ENCODE measurements at regions not wholly inside any gene's neighbourhood (a gene's known extent, or its start where the extent isn't known, plus 50 kb on each side); places are given as distances from the start of the nearest gene placed in this dataset.

DNA sequence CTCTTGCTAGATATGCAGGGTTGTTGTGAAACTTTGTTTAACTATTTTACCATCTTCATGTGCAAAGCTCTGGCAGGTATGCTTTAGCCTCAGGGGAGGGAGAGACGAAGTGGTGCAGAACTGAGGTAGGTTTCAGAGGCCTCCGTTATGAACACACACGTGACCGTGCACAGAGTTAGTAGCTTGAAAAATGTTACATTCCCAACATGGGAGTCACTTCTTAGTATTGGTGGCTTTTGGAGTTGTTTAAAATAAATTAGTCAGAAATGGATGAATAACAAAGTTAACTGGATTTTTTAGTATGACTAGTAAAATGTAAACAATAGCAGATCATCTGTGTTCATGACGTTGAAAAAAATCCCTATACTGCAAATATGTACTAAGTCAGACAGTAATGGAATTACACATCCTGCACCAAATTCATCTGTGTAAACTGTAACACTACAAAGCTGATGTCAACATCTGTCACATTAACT lies 279.6 kb downstream of the KLF13 start:
- Histone ChIP-seq H3K27ac (no peak overlapping the region), H3K36me3 (no peaks in the 10 kb centered on the region), H3K9me3 (no peaks in the 10 kb centered on the region), H3K4me1 (no peaks in the 10 kb centered on the region), H3K27me3 (no peaks in the 10 kb centered on the region), H3K4me3 (no peak overlapping the region)
- WGBS, 2 donors (ENCODE audit: low coverage in 1 of 2) = 82% methylated on average over 5 of the region's 5 CpGs
- intact Hi-C loops (cut with DNase I; ENCODE audit: low total_unique reads) = no loop called here
- TF ChIP-seq POLR2AphosphoS5 (IDR thresholded peaks at IDR 0.05) (no peak), POLR2A (IDR thresholded peaks at IDR 0.05) (no peak), EP300 (IDR thresholded peaks at IDR 0.05; ENCODE audit: low read depth) (no peak)
- TF ChIP-seq, protein P1, sequence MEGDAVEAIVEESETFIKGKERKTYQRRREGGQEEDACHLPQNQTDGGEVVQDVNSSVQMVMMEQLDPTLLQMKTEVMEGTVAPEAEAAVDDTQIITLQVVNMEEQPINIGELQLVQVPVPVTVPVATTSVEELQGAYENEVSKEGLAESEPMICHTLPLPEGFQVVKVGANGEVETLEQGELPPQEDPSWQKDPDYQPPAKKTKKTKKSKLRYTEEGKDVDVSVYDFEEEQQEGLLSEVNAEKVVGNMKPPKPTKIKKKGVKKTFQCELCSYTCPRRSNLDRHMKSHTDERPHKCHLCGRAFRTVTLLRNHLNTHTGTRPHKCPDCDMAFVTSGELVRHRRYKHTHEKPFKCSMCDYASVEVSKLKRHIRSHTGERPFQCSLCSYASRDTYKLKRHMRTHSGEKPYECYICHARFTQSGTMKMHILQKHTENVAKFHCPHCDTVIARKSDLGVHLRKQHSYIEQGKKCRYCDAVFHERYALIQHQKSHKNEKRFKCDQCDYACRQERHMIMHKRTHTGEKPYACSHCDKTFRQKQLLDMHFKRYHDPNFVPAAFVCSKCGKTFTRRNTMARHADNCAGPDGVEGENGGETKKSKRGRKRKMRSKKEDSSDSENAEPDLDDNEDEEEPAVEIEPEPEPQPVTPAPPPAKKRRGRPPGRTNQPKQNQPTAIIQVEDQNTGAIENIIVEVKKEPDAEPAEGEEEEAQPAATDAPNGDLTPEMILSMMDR (IDR thresholded peaks at IDR 0.05) = no peak
- no peak for DNase-seq
- in situ Hi-C loops (cut with MboI; ENCODE audit: low pct_ligation_motif_present in 1 of 4, low pct_unique_long_range_greater_than_20kb in 1 of 4, low sequenced_read_pairs in 3 of 4) = no loop called here

DNA sequence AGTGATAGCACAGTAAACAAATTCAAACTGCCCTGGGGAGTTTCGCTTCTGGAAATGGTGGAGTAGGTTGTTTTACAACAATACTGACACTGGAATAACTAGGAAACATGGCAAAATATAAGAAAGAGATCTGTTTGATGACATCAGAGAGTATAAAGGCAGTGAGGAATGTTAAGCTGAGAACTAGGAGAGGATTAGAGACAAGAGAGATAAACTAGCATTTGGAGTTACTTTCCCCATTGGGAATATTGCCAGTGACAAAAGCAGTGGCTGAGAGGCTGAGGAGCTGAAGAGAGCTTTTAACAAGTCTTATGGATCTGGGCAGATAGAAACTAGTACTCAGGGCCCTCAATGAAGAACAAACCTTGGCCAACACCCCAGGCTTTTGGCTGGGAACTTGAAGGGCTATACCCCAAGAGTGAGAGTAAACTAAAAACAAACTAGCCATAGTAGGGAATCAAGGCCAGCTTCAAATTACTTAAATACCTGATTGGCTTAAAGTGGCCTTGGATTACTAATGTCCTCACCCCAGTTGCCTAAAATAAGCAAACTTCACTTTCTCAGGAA lies 280.4 kb downstream of the KLF13 start:
- no peak overlapping the region for H3K4me3 ChIP-seq
- TF ChIP-seq, protein P1 (IDR thresholded peaks at IDR 0.05) = no peak
- TF ChIP-seq POLR2A (IDR thresholded peaks at IDR 0.05) = no peak
- no peak for TF ChIP-seq EP300 (IDR thresholded peaks at IDR 0.05; ENCODE audit: low read depth)
- no peak for TF ChIP-seq POLR2AphosphoS5 (IDR thresholded peaks at IDR 0.05)
- H3K27ac ChIP-seq = no peak overlapping the region
- no peaks in the 10 kb centered on the region for H3K27me3 ChIP-seq
- no peaks in the 10 kb centered on the region for H3K9me3 ChIP-seq
- intact Hi-C loops (cut with DNase I; ENCODE audit: low total_unique reads) = no loop called here
- 71 to 83% methylated on average over 1 of the region's 1 CpG for WGBS, 2 donors (ENCODE audit: low coverage in 1 of 2)
- H3K36me3 ChIP-seq = no peaks in the 10 kb centered on the region
- in situ Hi-C loops (cut with MboI; ENCODE audit: low pct_ligation_motif_present in 1 of 4, low pct_unique_long_range_greater_than_20kb in 1 of 4, low sequenced_read_pairs in 3 of 4) = no loop called here
- H3K4me1 ChIP-seq = no peaks in the 10 kb centered on the region
- DNase-seq = no peak

DNA sequence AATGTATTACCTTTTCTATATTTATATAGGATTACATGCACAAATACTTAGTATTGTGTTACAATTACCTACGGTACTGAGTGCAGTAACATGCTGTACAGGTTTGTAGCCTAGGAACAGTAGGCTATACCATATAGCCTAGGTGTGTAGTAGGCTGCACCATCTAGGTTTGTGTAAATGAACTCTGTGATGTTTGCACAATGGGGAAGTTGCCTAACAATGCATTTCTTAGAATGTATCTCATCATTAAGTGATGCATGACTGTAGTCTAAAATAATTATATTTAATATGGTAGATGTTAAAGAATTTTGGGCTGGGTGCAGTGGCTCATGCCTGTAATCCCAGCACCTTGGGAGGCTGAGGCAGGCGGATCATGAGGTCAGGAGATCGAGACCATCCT lies 281.0 kb downstream of the KLF13 start:
- DNase-seq = no peak
- Histone ChIP-seq H3K27ac (no peak overlapping the region), H3K4me3 (no peak overlapping the region), H3K27me3 (no peaks in the 10 kb centered on the region), H3K4me1 (no peaks in the 10 kb centered on the region), H3K36me3 (no peaks in the 10 kb centered on the region), H3K9me3 (peaks cover 0 to under 1% of the 10 kb centered on the region in 2 donors)
- TF ChIP-seq POLR2AphosphoS5 (IDR thresholded peaks at IDR 0.05) (no peak), POLR2A (IDR thresholded peaks at IDR 0.05) (no peak), EP300 (IDR thresholded peaks at IDR 0.05; ENCODE audit: low read depth) (no peak)
- TF ChIP-seq, protein P1 (IDR thresholded peaks at IDR 0.05) = no peak
- 95 to 100% methylated on average over 1 to 3 of the region's 3 CpGs for WGBS, 2 donors (ENCODE audit: low coverage in 1 of 2)
- intact Hi-C loops (cut with DNase I; ENCODE audit: low total_unique reads) (no loop called here), in situ Hi-C loops (cut with MboI; ENCODE audit: low pct_ligation_motif_present in 1 of 4, low pct_unique_long_range_greater_than_20kb in 1 of 4, low sequenced_read_pairs in 3 of 4) (no loop called here)

DNA sequence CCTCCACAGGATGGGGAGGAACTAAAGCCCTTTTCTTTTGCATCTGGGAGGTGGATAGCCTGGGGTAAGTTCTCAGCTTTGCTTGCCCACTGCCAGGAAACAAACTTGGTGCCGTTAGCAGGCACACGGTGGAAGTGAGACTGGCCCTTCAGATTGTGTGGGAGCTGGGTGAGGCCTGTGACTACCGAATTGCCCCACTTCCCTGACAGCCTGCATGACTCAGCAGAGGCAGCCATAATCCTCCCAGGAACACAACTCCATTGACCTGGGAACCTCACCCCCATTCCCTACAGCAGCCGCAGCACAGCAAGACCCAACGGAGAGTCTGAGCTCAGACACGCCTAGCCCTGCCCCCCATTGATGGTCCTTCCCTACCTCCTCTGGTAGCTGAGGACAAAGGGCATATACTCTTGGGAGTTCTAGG lies 282.6 kb downstream of the KLF13 start:
- intact Hi-C loops (cut with DNase I; ENCODE audit: low total_unique reads) (no loop called here), in situ Hi-C loops (cut with MboI; ENCODE audit: low pct_ligation_motif_present in 1 of 4, low pct_unique_long_range_greater_than_20kb in 1 of 4, low sequenced_read_pairs in 3 of 4) (no loop called here)
- TF ChIP-seq POLR2AphosphoS5 (IDR thresholded peaks at IDR 0.05) = no peak
- TF ChIP-seq, protein P1 (IDR thresholded peaks at IDR 0.05) = no peak
- TF ChIP-seq POLR2A (IDR thresholded peaks at IDR 0.05) = no peak
- no peak for TF ChIP-seq EP300 (IDR thresholded peaks at IDR 0.05; ENCODE audit: low read depth)
- peaks cover 0 to 3% of the 10 kb centered on the region in 2 donors for H3K9me3 ChIP-seq
- H3K36me3 ChIP-seq = no peaks in the 10 kb centered on the region
- no peak overlapping the region for H3K27ac ChIP-seq
- 69% methylated on average over 6 of the region's 6 CpGs; no CpG with 5 or more reads in 1 of the 2 donors for WGBS, 2 donors (ENCODE audit: low coverage in 1 of 2)
- no peaks in the 10 kb centered on the region for H3K4me1 ChIP-seq
- DNase-seq = no peak
- H3K4me3 ChIP-seq = no peak overlapping the region
- no peaks in the 10 kb centered on the region for H3K27me3 ChIP-seq

All from transverse colon (tissue), 4 donors.